ENCODE measurements at regions not wholly inside any gene's neighbourhood (a gene's known extent, or its start where the extent isn't known, plus 50 kb on each side); places are given as distances from the start of the nearest gene placed in this dataset.

GRCh38 chr10:43892062-43892770 is 243.5 kb upstream of the ZNF32 start:
- TF ChIP-seq POLR2A (IDR thresholded peaks at IDR 0.05), result no peak
- TF ChIP-seq CTCF (IDR thresholded peaks at IDR 0.05), result no peak
- TF ChIP-seq EP300 (IDR thresholded peaks at IDR 0.05), result no peak

Data from gastroesophageal sphincter (tissue), 3 donors.